GM23338 (cell line): ENCODE measurements at regions not wholly inside any gene's neighbourhood (a gene's known extent, or its start where the extent isn't known, plus 50 kb on each side); places are given as distances from the start of the nearest gene placed in this dataset.

Source experiments
- ATAC-seq: fragments of 200-7000 bp; cut with Tn5 transposase; 3 replicates; pipeline ENCODE4 v1.9.1; 2020
- DNase-seq: peaks from one replicate; pipeline ENCODE4 v3.0.0-alpha.2; 2015; ENCODE audit warnings: low spot score
- H2AFZ ChIP-seq: fragments of 200-600 bp; sonication (generic); 2 replicates; pipeline ENCODE4 v1.8.0; 2016; ENCODE audit warnings: antibody characterized with exemption, mild to moderate bottlenecking, moderate library complexity
- H3F3A ChIP-seq: fragments of 200-600 bp; sonication (generic); replicated peaks from 2 replicates; pipeline ENCODE4 v1.8.0; 2017; ENCODE audit warnings: antibody characterized with exemption, mixed run types, low read depth
- H3K27ac ChIP-seq: fragments of 200-600 bp; sonication (generic); 2 replicates; pipeline ENCODE4 v1.6.1; 2016; ENCODE audit warnings: low read depth
- H3K27me3 ChIP-seq: fragments of 200-600 bp; sonication (generic); 2 replicates; pipeline ENCODE4 v1.8.0; 2016; ENCODE audit warnings: mild to moderate bottlenecking, mixed run types, moderate library complexity; ENCODE audit not compliant: insufficient read depth
- H3K36me3 ChIP-seq: fragments of 200-600 bp; sonication (generic); 2 replicates; pipeline ENCODE4 v1.8.0; 2016; ENCODE audit warnings: mild to moderate bottlenecking; ENCODE audit not compliant: insufficient read depth
- H3K4me1 ChIP-seq: fragments of 200-600 bp; sonication (generic); 2 replicates; pipeline ENCODE4 v1.8.0; 2016; ENCODE audit warnings: mild to moderate bottlenecking, moderate library complexity; ENCODE audit not compliant: insufficient read depth
- H3K4me2 ChIP-seq: fragments of 200-600 bp; sonication (generic); 2 replicates; pipeline ENCODE4 v1.7.1; 2017; ENCODE audit warnings: mixed run types
- H3K4me3 ChIP-seq: fragments of 200-600 bp; sonication (generic); 2 replicates; pipeline ENCODE4 v1.6.1; 2016; ENCODE audit warnings: mixed run types
- H3K79me2 ChIP-seq: fragments of 200-600 bp; sonication (generic); replicated peaks from 2 replicates; pipeline ENCODE4 v1.8.0; 2017; ENCODE audit warnings: mild to moderate bottlenecking; ENCODE audit not compliant: insufficient read depth
- H3K9me2 ChIP-seq: fragments of 200-600 bp; sonication (generic); 2 replicates; pipeline ENCODE4 v1.8.0; 2017; ENCODE audit not compliant: insufficient read depth
- H4K20me1 ChIP-seq: fragments of 200-600 bp; sonication (generic); replicated peaks from 2 replicates; pipeline ENCODE4 v1.8.0; 2017; ENCODE audit warnings: mild to moderate bottlenecking; ENCODE audit not compliant: insufficient read depth
- H3K27ac Mint-ChIP-seq: 2 replicates; pipeline ENCODE4 v1.8.0; 2020; ENCODE audit warnings: inconsistent platforms, mild to moderate bottlenecking, moderate library complexity, mixed read lengths
- H3K27me3 Mint-ChIP-seq: 3 replicates; pipeline ENCODE4 v1.8.0; 2022; ENCODE audit warnings: low read depth, mild to moderate bottlenecking, moderate library complexity, mixed read lengths, inconsistent platforms; ENCODE audit not compliant: insufficient read depth, poor library complexity
- H3K36me3 Mint-ChIP-seq: 3 replicates; pipeline ENCODE4 v1.8.0; 2021; ENCODE audit warnings: low read depth, mild to moderate bottlenecking, inconsistent platforms, moderate library complexity, mixed read lengths
- H3K4me1 Mint-ChIP-seq: 3 replicates; pipeline ENCODE4 v1.8.0; 2020; ENCODE audit warnings: mild to moderate bottlenecking, inconsistent platforms, mixed read lengths
- H3K4me3 Mint-ChIP-seq: 3 replicates; pipeline ENCODE4 v1.8.0; 2021; ENCODE audit warnings: moderate library complexity, mild to moderate bottlenecking, inconsistent platforms, mixed read lengths
- H3K9me3 Mint-ChIP-seq: 3 replicates; pipeline ENCODE4 v1.8.0; 2020; ENCODE audit warnings: moderate library complexity, mild to moderate bottlenecking, inconsistent platforms, mixed read lengths
- CREB1 ChIP-seq: fragments of 250-450 bp; sonication (Bioruptor Pico); IDR thresholded peaks from 2 replicates; pipeline ENCODE4 v1.5.0; 2020; ENCODE audit warnings: low read depth, mild to moderate bottlenecking, moderate library complexity
- CTCF ChIP-seq, 2 experiments: fragments of 200-600 bp in 1 of 2; sonication (generic) in 1 of 2; conservative IDR thresholded peaks; 2 replicates each; pipeline versions ENCODE4 v1.5.1 to v1.6.1; 2016 to 2017; ENCODE audit warnings: antibody characterized with exemption in 2 of 2, low read depth in 2 of 2, mild to moderate bottlenecking in 2 of 2, moderate library complexity in 1 of 2
- EZH2 ChIP-seq: fragments of 200-600 bp; sonication (generic); IDR thresholded peaks from one replicate; pipeline ENCODE4 v1.8.0; 2017; ENCODE audit warnings: antibody characterized with exemption, mild to moderate bottlenecking, low read depth; ENCODE audit not compliant: unreplicated experiment
- EZH2phosphoT487 ChIP-seq: fragments of 200-600 bp; sonication (generic); IDR thresholded peaks from one replicate; pipeline ENCODE4 v1.8.1; 2018; ENCODE audit warnings: antibody characterized with exemption; ENCODE audit not compliant: unreplicated experiment
- POLR2AphosphoS5 ChIP-seq: IDR thresholded peaks from 2 replicates; pipeline ENCODE4 v1.6.1; 2016; ENCODE audit warnings: antibody characterized with exemption, low read depth
- REST ChIP-seq: IDR thresholded peaks from one replicate; pipeline ENCODE4 v1.6.1; 2018; ENCODE audit warnings: antibody characterized with exemption; ENCODE audit not compliant: unreplicated experiment
- ZNF114 ChIP-seq: fragments of 250-450 bp; sonication (Bioruptor Pico); IDR thresholded peaks from 2 replicates; pipeline ENCODE4 v1.5.0; 2020; ENCODE audit warnings: mild to moderate bottlenecking, moderate library complexity
- ZNF331 ChIP-seq: fragments of 250-450 bp; sonication (Bioruptor Pico); IDR thresholded peaks from 2 replicates; pipeline ENCODE4 v1.5.0; 2020; ENCODE audit warnings: low read depth, mild to moderate bottlenecking, moderate library complexity
- ZNF462 ChIP-seq: fragments of 250-450 bp; sonication (Bioruptor Pico); IDR thresholded peaks from 2 replicates; pipeline ENCODE4 v1.5.0; 2020; ENCODE audit warnings: mild to moderate bottlenecking, moderate library complexity

GRCh38 chrX:95953564-95953963 lies 731.1 kb upstream of the DIAPH2 start:
- no peak for ATAC-seq
- no peaks in the 10 kb centered on the region for H3F3A ChIP-seq
- H2AFZ ChIP-seq = no peak overlapping the region
- H3K4me3 Mint-ChIP-seq = no peak overlapping the region
- no peaks in the 10 kb centered on the region for H3K27me3 ChIP-seq
- H3K36me3 Mint-ChIP-seq = peaks cover 15% of the 10 kb centered on the region; the same call in 2 of the 3 replicates
- no peak overlapping the region for H3K4me2 ChIP-seq
- no peak for TF ChIP-seq POLR2AphosphoS5
- H3K27me3 Mint-ChIP-seq = no peaks in the 10 kb centered on the region
- no peaks in the 10 kb centered on the region; the same call in 1 of the 2 replicates for H3K36me3 ChIP-seq
- no peak overlapping the region for H3K27ac ChIP-seq
- H3K9me2 ChIP-seq = no peaks in the 10 kb centered on the region
- peaks cover 21% of the 10 kb centered on the region for H3K9me3 Mint-ChIP-seq
- peaks cover 2% of the 10 kb centered on the region; the same call in 1 of the 3 replicates for H3K4me1 Mint-ChIP-seq
- H4K20me1 ChIP-seq = no peaks in the 10 kb centered on the region
- H3K4me1 ChIP-seq = no peaks in the 10 kb centered on the region
- no peak overlapping the region for H3K27ac Mint-ChIP-seq
- H3K79me2 ChIP-seq = no peaks in the 10 kb centered on the region
- H3K4me3 ChIP-seq = no peak overlapping the region
- no peak for DNase-seq

- no peak for ATAC-seq
- H3K4me1 ChIP-seq = no peaks in the 10 kb centered on the region
- no peaks in the 10 kb centered on the region for H3K27me3 ChIP-seq
- DNase-seq = peak; percentile 50
- no peak overlapping the region for H3K27ac ChIP-seq
- no peaks in the 10 kb centered on the region; the same call in 1 of the 2 replicates for H3K36me3 ChIP-seq
- Mint-ChIP-seq H3K9me3 (peaks cover 28% of the 10 kb centered on the region), H3K36me3 (peaks cover 21% of the 10 kb centered on the region; the same call in 2 of the 3 replicates), H3K4me3 (no peak overlapping the region), H3K27me3 (no peaks in the 10 kb centered on the region), H3K4me1 (peaks cover 2% of the 10 kb centered on the region; the same call in 1 of the 3 replicates), H3K27ac (no peak overlapping the region)
- H3F3A ChIP-seq = no peaks in the 10 kb centered on the region
- no peak for TF ChIP-seq EZH2phosphoT487
- TF ChIP-seq ZNF114 (CRISPR knock-in tag) = no peak
- no peak for TF ChIP-seq REST
- TF ChIP-seq CREB1 (CRISPR knock-in tag) = no peak
- TF ChIP-seq CTCF (conservative IDR thresholded peaks at IDR 0.05; ENCODE audit: low read depth in 2 of 2) = no peak
- no peak for TF ChIP-seq ZNF331
- no peak for TF ChIP-seq EZH2
- no peak for TF ChIP-seq ZNF462 (CRISPR knock-in tag)
- H3K4me3 ChIP-seq = no peak overlapping the region
- H3K79me2 ChIP-seq = no peaks in the 10 kb centered on the region
- no peak overlapping the region for H2AFZ ChIP-seq
- no peak overlapping the region for H3K4me2 ChIP-seq
- no peaks in the 10 kb centered on the region for H4K20me1 ChIP-seq
- H3K9me2 ChIP-seq = no peaks in the 10 kb centered on the region
Observed at GRCh38 chrX:95956745-95957144, 727.9 kb upstream of the DIAPH2 start.
